Fibroblast of lung (primary cell): ENCODE measurements at regions not wholly inside any gene's neighbourhood (a gene's known extent, or its start where the extent isn't known, plus 50 kb on each side); places are given as distances from the start of the nearest gene placed in this dataset.
"Not testable (repeated sequence)": the region's sequence is repeated elsewhere in the genome, so short reads cannot be mapped to it uniquely, and the experiment has no call there.

Experiments
- DNase-seq, 2 donors: peaks; one replicate each; pipeline versions ENCODE4 v3.0.0 to v3.0.0-alpha.2; 2010; ENCODE audit warnings: low read depth in 2 of 2
- H2AFZ ChIP-seq: 2 replicates; pipeline ENCODE4 v1.5.1; 2012; ENCODE audit warnings: low read length, control low read depth, inconsistent platforms
- H3K27ac ChIP-seq: 2 replicates; pipeline ENCODE4 v1.5.1; 2011; ENCODE audit warnings: low read length, control low read depth; ENCODE audit not compliant: insufficient read depth
- H3K27me3 ChIP-seq: 2 replicates; pipeline ENCODE4 v1.5.1; 2011; ENCODE audit warnings: mild to moderate bottlenecking, low read length; ENCODE audit not compliant: control insufficient read depth, insufficient read depth
- H3K36me3 ChIP-seq: 2 replicates; pipeline ENCODE4 v1.5.1; 2011; ENCODE audit warnings: low read length; ENCODE audit not compliant: control insufficient read depth, insufficient read depth
- H3K4me1 ChIP-seq: 2 replicates; pipeline ENCODE4 v1.5.1; 2011; ENCODE audit warnings: low read length; ENCODE audit not compliant: control insufficient read depth, insufficient read depth; ENCODE audit errors: extremely low read depth
- H3K4me2 ChIP-seq: 2 replicates; pipeline ENCODE4 v1.5.1; 2011; ENCODE audit warnings: low read length, control low read depth; ENCODE audit not compliant: insufficient read depth; ENCODE audit errors: extremely low read depth
- H3K4me3 ChIP-seq, 4 experiments: fragments of 200-600 bp in 1 of 4; sonication (generic) in 1 of 4; replicated peaks in 1 of 4; 2 replicates each; pipeline ENCODE4 v1.5.1; 2011 to 2016; ENCODE audit warnings: low read length in 4 of 4, low read depth in 3 of 4, mild to moderate bottlenecking in 3 of 4, control low read depth in 2 of 4, inconsistent platforms in 1 of 4, mixed read lengths in 1 of 4; ENCODE audit not compliant: insufficient read depth in 1 of 4; ENCODE audit errors: control extremely low read depth in 1 of 4
- H3K79me2 ChIP-seq: 2 replicates; pipeline ENCODE4 v1.5.1; 2012; ENCODE audit warnings: mild to moderate bottlenecking, low read length, inconsistent platforms; ENCODE audit not compliant: control insufficient read depth, insufficient read depth
- H3K9ac ChIP-seq: 2 replicates; pipeline ENCODE4 v1.5.1; 2011; ENCODE audit warnings: mild to moderate bottlenecking, low read length, control low read depth; ENCODE audit not compliant: insufficient read depth
- H3K9me3 ChIP-seq: 2 replicates; pipeline ENCODE4 v1.5.1; 2012; ENCODE audit warnings: low read depth, low read length; ENCODE audit not compliant: control insufficient read depth, insufficient read depth
- H4K20me1 ChIP-seq: 2 replicates; pipeline ENCODE4 v1.5.1; 2011; ENCODE audit warnings: low read length; ENCODE audit not compliant: control insufficient read depth, insufficient read depth; ENCODE audit errors: extremely low read depth
- EZH2 ChIP-seq: IDR thresholded peaks from 2 replicates; pipeline ENCODE4 v1.5.1; 2012; ENCODE audit warnings: low read length, control low read depth, mild to moderate bottlenecking; ENCODE audit errors: missing control alignments
- TF ChIP-seq, protein P1 (sequence below), 2 donors: IDR thresholded peaks in 1 of 2; conservative IDR thresholded peaks in 1 of 2; 1 replicate in 1 of 2; 2 replicates in 1 of 2; pipeline ENCODE4 v1.5.1; 2011 to 2012; ENCODE audit warnings: low read length in 2 of 2, control low read depth in 1 of 2, inconsistent platforms in 1 of 2, low read depth in 1 of 2, mild to moderate bottlenecking in 1 of 2

DNA sequence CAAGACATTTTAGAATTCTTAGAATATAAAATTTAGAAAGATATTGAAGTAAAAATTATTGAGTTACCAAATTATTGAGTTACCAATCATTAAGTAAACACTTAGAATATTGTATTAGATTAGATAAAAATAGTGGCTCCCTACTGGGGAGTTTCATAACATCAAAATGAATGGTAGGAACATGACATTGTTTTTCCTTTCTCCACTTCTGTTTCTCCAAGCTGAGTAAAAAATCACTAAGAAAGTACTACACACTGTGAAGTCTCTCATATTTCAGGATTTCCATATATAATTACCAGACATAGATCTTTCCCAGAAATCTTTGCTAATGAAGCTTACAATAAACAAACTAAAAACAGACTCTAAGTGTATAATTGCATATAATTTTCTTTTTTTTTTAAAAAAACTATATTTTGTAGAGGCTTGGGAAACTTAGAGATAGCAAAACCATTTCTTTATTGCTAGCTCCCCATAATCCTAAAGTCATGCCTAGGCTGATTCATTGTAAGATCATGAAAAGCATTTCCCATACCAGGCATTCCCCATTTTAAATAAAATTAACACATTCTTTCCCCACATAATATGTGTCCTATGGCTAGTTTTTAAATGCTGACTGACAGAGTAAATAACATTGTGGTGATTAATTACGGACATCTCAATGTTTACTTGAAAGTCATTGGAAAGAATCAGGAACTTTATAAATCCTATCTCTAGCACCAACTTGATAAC lies 1408.7 kb upstream of the GOT2 start:
- no peak overlapping the region for H3K9ac ChIP-seq
- no peaks in the 10 kb centered on the region for H3K4me1 ChIP-seq
- no peak overlapping the region for H3K4me2 ChIP-seq
- H4K20me1 ChIP-seq, result no peaks in the 10 kb centered on the region
- H3K27ac ChIP-seq, result no peak overlapping the region
- H3K9me3 ChIP-seq, result no peaks in the 10 kb centered on the region
- no peaks in the 10 kb centered on the region for H3K36me3 ChIP-seq
- H2AFZ ChIP-seq, result no peak overlapping the region
- no peak for TF ChIP-seq EZH2
- TF ChIP-seq, protein P1, sequence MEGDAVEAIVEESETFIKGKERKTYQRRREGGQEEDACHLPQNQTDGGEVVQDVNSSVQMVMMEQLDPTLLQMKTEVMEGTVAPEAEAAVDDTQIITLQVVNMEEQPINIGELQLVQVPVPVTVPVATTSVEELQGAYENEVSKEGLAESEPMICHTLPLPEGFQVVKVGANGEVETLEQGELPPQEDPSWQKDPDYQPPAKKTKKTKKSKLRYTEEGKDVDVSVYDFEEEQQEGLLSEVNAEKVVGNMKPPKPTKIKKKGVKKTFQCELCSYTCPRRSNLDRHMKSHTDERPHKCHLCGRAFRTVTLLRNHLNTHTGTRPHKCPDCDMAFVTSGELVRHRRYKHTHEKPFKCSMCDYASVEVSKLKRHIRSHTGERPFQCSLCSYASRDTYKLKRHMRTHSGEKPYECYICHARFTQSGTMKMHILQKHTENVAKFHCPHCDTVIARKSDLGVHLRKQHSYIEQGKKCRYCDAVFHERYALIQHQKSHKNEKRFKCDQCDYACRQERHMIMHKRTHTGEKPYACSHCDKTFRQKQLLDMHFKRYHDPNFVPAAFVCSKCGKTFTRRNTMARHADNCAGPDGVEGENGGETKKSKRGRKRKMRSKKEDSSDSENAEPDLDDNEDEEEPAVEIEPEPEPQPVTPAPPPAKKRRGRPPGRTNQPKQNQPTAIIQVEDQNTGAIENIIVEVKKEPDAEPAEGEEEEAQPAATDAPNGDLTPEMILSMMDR (conservative IDR thresholded peaks at IDR 0.05 in 1 of 2, IDR thresholded peaks at IDR 0.05 in 1 of 2; ENCODE audit: low read depth in 1 of 2, low read length in 2 of 2), result no peak
- no peaks in the 10 kb centered on the region for H3K79me2 ChIP-seq
- H3K27me3 ChIP-seq, result no peaks in the 10 kb centered on the region
- no peak overlapping the region for H3K4me3 ChIP-seq
- DNase-seq, result peak in 1 of 2 donors; percentile 68

DNA sequence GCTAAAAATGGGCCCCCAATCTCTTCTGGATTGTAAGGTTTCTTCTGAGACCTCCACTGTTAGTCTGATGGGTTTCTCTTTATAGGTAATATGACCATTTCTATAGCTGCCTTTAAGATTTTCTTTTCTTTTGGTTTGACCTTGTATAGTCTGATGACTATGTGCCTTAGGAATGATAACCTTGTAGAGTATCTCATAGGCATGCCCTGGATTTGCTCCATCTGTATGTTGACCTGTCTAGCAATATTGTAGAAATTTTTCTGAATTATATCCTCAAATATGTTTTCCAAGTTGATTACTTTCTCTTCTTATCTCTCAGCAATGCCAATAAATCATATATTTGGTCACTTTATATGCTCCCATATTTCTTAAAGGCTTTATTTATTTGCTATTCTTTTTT lies 1403.8 kb upstream of the GOT2 start:
- Histone ChIP-seq H3K9me3 (no peaks in the 10 kb centered on the region), H3K4me2 (no peak overlapping the region), H3K27me3 (no peaks in the 10 kb centered on the region), H2AFZ (no peak overlapping the region), H3K4me1 (no peaks in the 10 kb centered on the region), H3K9ac (no peak overlapping the region), H3K79me2 (no peaks in the 10 kb centered on the region), H3K36me3 (no peaks in the 10 kb centered on the region), H3K27ac (no peak overlapping the region), H3K4me3 (no peak overlapping the region), H4K20me1 (no peaks in the 10 kb centered on the region)
- TF ChIP-seq, protein P1 (conservative IDR thresholded peaks at IDR 0.05 in 1 of 2, IDR thresholded peaks at IDR 0.05 in 1 of 2; ENCODE audit: low read depth in 1 of 2, low read length in 2 of 2), result no peak
- no peak for TF ChIP-seq EZH2
- DNase-seq, result peak in 1 of 2 donors; percentile 22

DNA sequence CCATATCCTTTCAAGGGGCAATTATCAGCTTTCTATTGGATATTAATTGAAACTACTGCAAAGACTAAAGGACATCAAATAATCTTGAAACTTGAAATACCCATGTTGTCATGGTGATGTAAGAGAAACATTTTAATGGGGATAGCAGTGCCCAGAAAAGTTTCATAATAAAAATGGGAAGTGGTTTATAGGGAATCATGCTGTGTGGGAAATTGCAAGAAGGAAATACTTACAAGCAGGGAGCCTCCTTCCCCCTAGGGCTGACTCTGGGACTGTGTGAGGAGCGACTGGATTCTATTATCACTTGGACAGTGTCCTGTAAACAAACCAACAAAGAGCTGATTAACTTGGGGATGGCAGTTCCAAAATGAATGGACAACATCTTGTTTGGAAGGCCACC lies 1393.1 kb upstream of the GOT2 start:
- TF ChIP-seq EZH2, result no peak
- TF ChIP-seq, protein P1 (conservative IDR thresholded peaks at IDR 0.05 in 1 of 2, IDR thresholded peaks at IDR 0.05 in 1 of 2; ENCODE audit: low read depth in 1 of 2, low read length in 2 of 2), result no peak
- no peaks in the 10 kb centered on the region for H3K79me2 ChIP-seq
- no peak overlapping the region for H3K4me3 ChIP-seq
- no peaks in the 10 kb centered on the region for H3K9me3 ChIP-seq
- H2AFZ ChIP-seq, result no peak overlapping the region
- H3K4me2 ChIP-seq, result no peak overlapping the region
- no peaks in the 10 kb centered on the region for H3K4me1 ChIP-seq
- no peak for DNase-seq
- no peaks in the 10 kb centered on the region for H3K36me3 ChIP-seq
- H3K9ac ChIP-seq, result no peak overlapping the region
- no peaks in the 10 kb centered on the region for H4K20me1 ChIP-seq
- no peaks in the 10 kb centered on the region for H3K27me3 ChIP-seq
- no peak overlapping the region for H3K27ac ChIP-seq

DNA sequence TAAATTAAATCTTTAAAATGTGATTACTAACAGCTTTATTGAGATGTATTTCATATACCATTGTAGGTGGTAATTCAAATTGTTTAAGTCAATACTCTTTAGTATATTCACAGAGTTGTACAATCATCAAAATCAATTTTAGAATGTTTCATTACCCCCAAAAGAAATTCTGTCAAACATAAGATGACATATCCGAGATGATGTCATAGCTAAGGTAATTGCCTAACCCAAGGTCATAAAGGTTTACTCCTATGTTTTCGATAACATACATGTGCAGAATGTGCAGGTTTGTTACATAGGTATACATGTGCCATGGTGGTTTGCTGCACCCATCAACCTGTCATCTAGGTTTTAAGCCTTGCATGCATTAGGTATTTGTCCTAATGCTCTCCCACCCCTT lies 1392.0 kb upstream of the GOT2 start:
- DNase-seq, H3K4me3 ChIP-seq, H3K4me2 ChIP-seq, H3K9ac ChIP-seq, H3K27ac ChIP-seq, H3K27me3 ChIP-seq, H3K79me2 ChIP-seq, H3K4me1 ChIP-seq, H3K9me3 ChIP-seq, H2AFZ ChIP-seq, H4K20me1 ChIP-seq, H3K36me3 ChIP-seq: not testable (repeated sequence)
